GM12864 (cell line): ENCODE measurements at regions not wholly inside any gene's neighbourhood (a gene's known extent, or its start where the extent isn't known, plus 50 kb on each side); places are given as distances from the start of the nearest gene placed in this dataset.

Experiments
- DNase-seq: peaks from one replicate; pipeline ENCODE4 v3.0.0-alpha.2; 2011; ENCODE audit warnings: low read depth
- H3K4me3 ChIP-seq: 2 replicates; pipeline ENCODE4 v1.5.1; 2011; ENCODE audit warnings: mild to moderate bottlenecking, low read depth, low read length, control low read depth
- CTCF ChIP-seq: IDR thresholded peaks from 2 replicates; pipeline ENCODE4 v1.5.1; 2011; ENCODE audit warnings: low read depth, mild to moderate bottlenecking, moderate library complexity, low read length, control low read depth, inconsistent platforms; ENCODE audit errors: missing control alignments

DNA sequence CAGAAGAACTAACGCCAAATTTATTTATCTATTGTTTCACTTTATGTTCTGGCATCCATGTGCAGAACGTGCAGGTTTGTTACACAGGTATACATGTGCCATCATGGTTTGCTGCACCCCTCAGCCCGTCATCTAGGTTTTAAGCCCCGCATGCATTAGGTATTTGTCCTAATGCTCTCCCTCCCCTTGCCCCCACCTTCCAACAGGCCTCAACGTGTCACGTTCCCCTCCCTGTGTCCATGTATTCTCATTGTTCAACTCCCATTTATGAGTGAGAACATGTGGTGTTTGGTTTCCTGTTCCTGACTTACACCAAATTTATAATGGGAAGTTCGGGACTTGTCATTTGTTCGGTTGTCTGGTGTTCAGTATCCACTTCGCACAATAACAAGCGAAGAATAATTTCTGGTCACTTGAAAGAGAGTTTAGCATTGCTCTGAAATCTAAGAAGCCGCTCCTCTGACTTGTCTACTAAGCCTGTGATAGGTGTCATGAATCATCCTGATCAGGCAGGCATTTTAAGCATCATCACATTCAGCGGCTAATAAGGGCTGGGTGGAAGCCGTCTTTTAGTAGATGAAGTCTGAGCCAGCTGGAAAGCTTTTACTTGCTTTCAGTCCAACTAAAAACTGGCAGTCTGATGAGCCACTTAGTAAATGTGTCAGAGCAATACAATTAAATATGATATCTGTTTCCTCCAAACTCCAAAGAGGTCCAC, 1065.7 kb upstream of the PABPC4L start:
- TF ChIP-seq CTCF: no peak
- no peak for DNase-seq
- H3K4me3 ChIP-seq: no peak overlapping the region

DNA sequence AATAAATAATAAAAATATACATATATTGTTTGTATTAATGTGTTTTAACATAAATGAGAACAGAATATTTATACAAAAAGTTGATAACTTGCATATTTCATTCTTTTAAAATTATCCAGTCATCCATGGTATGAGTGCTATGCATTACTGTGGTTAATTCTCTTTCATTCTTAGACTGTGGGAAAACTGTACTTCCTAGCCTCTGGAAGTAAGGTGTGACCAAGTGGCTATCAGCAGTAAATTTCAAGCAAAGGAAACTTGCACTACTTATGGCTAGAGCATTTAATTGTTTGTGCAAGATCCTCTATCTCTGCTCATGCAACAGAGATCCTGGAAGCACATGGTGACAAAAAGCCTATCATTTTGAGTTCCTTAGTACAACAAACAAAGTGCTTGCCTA, 1054.5 kb upstream of the PABPC4L start:
- DNase-seq: no peak
- TF ChIP-seq CTCF: no peak
- H3K4me3 ChIP-seq: no peak overlapping the region

- DNase-seq: no peak
- TF ChIP-seq CTCF: no peak
- H3K4me3 ChIP-seq: no peak overlapping the region
These were observed 1048.5 kb upstream of the PABPC4L start for GRCh38 chr4:135250040-135250439.

DNA sequence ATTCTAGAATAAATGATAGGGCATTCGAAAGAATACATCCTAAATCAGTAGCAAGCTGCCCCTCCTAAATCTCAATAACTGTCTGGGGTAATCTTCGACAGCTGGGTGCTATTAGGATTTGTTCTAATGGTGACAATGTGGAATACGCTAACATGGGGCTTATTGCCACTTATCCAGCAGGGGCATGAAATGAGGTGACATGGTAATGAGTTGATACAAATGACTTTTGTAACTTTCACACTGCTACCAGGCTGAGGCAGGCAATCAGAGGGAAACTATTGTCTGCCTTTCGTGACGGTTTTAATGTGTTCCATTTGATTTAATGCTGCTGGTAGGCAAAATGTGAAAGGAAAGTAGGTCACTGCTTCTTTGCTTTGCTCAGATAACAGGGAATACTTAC, 1047.4 kb upstream of the PABPC4L start:
- H3K4me3 ChIP-seq: no peak overlapping the region
- DNase-seq: no peak
- TF ChIP-seq CTCF: no peak

- DNase-seq: no peak
- TF ChIP-seq CTCF: no peak
- no peak overlapping the region for H3K4me3 ChIP-seq
These were observed 1043.1 kb upstream of the PABPC4L start for GRCh38 chr4:135244696-135245095.

DNA sequence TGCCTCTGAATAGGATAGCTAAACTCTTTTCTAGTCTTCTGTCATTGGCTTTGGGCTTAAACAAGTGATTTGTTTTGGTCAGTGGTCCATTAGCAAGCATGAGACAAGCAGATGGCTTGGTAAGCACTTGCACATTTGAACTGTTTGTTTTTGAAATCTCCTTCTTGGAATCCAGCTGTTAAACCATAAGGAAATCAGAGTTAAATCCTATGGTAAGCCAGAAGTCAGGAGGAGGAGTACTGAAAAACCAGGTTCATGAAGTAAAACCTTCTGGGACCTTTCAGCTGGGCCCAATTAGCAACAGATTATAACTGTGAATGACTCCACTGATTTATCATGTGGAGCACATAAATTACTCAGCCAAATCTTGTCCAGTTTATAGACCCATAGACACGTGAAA, 1042.5 kb upstream of the PABPC4L start:
- DNase-seq: no peak
- H3K4me3 ChIP-seq: no peak overlapping the region
- TF ChIP-seq CTCF: no peak

- no peak overlapping the region for H3K4me3 ChIP-seq
- no peak for DNase-seq
- no peak for TF ChIP-seq CTCF
These were observed 1039.2 kb upstream of the PABPC4L start for GRCh38 chr4:135240796-135241195.
